ENCODE measurements at regions not wholly inside any gene's neighbourhood (a gene's known extent, or its start where the extent isn't known, plus 50 kb on each side); places are given as distances from the start of the nearest gene placed in this dataset.

DNA sequence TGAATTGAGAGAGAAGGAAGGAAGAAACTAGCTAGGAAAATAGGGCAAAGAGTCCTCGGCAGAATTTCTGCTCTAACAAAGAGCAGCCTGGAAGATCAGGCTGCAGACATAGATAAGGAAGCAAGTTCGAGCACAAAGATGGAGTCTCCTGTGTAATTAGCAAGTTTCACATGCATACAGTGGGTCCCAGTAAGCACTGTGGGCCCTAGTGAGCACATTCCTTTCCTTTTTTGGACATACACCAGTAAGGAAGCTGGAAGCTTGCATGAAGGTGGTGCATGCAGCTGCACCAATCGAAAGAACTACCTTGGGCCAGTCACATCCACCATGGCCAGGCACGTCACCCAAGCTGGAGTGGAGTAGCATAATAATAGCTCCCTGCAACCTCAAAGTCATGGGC, 109.7 kb downstream of the NOL4 start:
- Histone ChIP-seq H3K4me1 (ENCODE audit: control insufficient read depth, low read depth, low read length) (peaks cover 11% of the 10 kb centered on the region), H3K9me3 (ENCODE audit: control insufficient read depth, low read depth, low read length) (no peaks in the 10 kb centered on the region), H3K27me3 (ENCODE audit: control insufficient read depth, insufficient read depth, low read length) (peaks cover 25% of the 10 kb centered on the region), H3K27ac (ENCODE audit: low read length) (no peak overlapping the region), H3K9ac (ENCODE audit: low read length) (no peak overlapping the region), H3K36me3 (ENCODE audit: control insufficient read depth, low read depth, low read length) (no peaks in the 10 kb centered on the region), H3K4me3 (ENCODE audit: low read length) (no peak overlapping the region)

DNA sequence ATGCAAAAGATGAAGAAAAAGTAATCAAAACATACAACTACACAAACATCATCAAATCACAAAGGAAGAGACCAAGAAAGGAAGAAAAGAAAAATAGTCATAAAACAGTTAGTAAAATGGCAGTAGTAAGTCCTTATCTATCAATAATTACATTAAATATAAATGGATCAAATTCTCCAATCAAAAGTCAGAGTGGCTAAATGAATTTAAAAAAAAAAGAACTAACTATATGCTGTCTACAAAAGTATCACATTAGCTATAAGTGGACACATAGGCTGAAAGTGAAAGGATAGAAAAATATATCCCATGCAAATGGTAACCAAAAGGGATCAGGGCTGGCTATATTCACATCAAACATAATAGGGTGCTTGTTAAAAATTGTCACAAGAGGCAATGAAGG, 116.5 kb downstream of the NOL4 start:
- Histone ChIP-seq H3K4me1 (ENCODE audit: control insufficient read depth, low read depth, low read length) (no peaks in the 10 kb centered on the region), H3K27me3 (ENCODE audit: control insufficient read depth, insufficient read depth, low read length) (no peaks in the 10 kb centered on the region), H3K9ac (ENCODE audit: low read length) (no peak overlapping the region), H3K4me3 (ENCODE audit: low read length) (no peak overlapping the region), H3K36me3 (ENCODE audit: control insufficient read depth, low read depth, low read length) (no peaks in the 10 kb centered on the region), H3K27ac (ENCODE audit: low read length) (no peak overlapping the region), H3K9me3 (ENCODE audit: control insufficient read depth, low read depth, low read length) (peaks cover 10% of the 10 kb centered on the region)

DNA sequence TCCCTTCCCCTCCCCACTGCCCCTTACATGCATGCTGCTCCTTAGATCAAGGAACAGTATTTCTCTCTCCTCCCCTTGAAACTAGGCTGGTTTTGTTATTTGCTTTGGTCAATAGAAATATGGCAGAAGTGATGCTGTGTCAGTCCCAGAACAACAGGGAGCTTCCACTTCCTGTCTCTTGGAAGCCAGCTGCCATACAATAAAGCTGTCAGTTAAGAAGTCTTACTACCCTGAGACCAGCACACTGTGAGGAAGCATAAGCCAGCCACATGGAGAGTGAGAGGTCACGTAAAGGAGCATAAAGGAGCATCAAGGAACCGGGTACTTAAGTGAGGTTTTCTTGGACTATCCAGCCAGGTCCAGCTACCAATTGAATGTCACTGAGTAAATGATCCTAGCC, 126.6 kb downstream of the NOL4 start:
- Histone ChIP-seq H3K36me3 (ENCODE audit: control insufficient read depth, low read depth, low read length) (no peaks in the 10 kb centered on the region), H3K9me3 (ENCODE audit: control insufficient read depth, low read depth, low read length) (no peaks in the 10 kb centered on the region), H3K27ac (ENCODE audit: low read length) (no peak overlapping the region), H3K4me3 (ENCODE audit: low read length) (no peak overlapping the region), H3K9ac (ENCODE audit: low read length) (no peak overlapping the region), H3K27me3 (ENCODE audit: control insufficient read depth, insufficient read depth, low read length) (no peaks in the 10 kb centered on the region), H3K4me1 (ENCODE audit: control insufficient read depth, low read depth, low read length) (no peaks in the 10 kb centered on the region)

DNA sequence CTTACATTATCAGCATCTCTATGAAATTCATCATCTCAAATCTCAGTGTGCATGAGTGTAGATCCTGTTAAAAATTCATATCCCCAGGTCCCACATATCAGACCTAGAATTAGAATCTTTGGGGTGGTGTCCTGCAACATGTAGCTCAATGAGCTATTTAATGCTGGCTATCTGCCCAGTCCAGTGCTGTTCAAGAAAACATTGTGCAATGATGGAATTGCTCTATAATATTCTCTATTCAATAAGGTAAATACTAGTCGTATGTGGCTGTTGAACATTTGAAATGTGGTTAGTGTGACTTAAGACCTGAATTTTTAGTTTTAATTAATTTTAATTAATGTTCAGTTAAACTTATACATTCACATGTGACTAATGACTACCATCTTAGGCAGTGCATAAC, 127.4 kb downstream of the NOL4 start:
- H3K36me3 ChIP-seq (ENCODE audit: control insufficient read depth, low read depth, low read length), result no peaks in the 10 kb centered on the region
- no peaks in the 10 kb centered on the region for H3K9me3 ChIP-seq (ENCODE audit: control insufficient read depth, low read depth, low read length)
- H3K4me3 ChIP-seq (ENCODE audit: low read length), result no peak overlapping the region
- no peak overlapping the region for H3K9ac ChIP-seq (ENCODE audit: low read length)
- no peak overlapping the region for H3K27ac ChIP-seq (ENCODE audit: low read length)
- H3K27me3 ChIP-seq (ENCODE audit: control insufficient read depth, insufficient read depth, low read length), result no peaks in the 10 kb centered on the region
- H3K4me1 ChIP-seq (ENCODE audit: control insufficient read depth, low read depth, low read length), result no peaks in the 10 kb centered on the region

DNA sequence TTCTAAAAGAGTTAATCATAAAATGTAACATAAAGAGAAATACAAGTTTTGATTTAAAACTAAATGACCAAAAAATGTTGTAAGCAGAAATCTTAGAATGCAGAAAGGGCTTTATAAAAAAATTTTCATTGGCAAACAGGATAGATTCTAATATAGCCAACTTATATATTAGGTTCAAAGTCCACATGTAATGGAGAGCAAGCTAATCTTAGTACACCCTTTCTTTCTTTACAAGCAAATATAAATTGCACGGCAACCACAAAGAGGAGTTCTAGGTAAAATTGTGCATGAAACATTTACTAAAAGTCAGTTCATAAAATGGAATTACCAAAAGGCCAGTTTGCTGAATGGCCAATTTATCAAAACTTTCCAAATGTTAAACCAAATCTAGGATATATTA, 130.6 kb downstream of the NOL4 start:
- no peak overlapping the region for H3K27ac ChIP-seq (ENCODE audit: low read length)
- no peaks in the 10 kb centered on the region for H3K27me3 ChIP-seq (ENCODE audit: control insufficient read depth, insufficient read depth, low read length)
- H3K4me3 ChIP-seq (ENCODE audit: low read length), result no peak overlapping the region
- H3K36me3 ChIP-seq (ENCODE audit: control insufficient read depth, low read depth, low read length), result no peaks in the 10 kb centered on the region
- H3K4me1 ChIP-seq (ENCODE audit: control insufficient read depth, low read depth, low read length), result no peaks in the 10 kb centered on the region
- H3K9me3 ChIP-seq (ENCODE audit: control insufficient read depth, low read depth, low read length), result no peaks in the 10 kb centered on the region
- no peak overlapping the region for H3K9ac ChIP-seq (ENCODE audit: low read length)

DNA sequence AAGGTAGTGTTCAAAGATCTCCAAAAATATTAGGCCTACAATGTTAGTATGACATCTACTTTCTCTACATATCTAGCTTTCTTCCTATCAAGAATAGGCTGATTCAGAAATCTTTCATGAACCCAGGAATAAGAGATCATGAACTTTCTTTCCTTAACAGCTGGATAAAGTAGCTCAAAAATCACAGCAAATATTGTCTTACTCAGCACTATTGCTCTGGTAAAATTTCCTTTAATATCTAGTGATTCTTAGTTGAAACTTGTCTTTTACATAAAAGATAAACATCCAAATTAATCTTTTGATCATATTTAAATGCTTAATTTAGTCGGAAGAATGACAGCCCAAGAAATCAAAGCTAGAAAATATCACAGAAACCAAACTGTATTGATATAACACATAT, 131.9 kb downstream of the NOL4 start:
- H3K36me3 ChIP-seq (ENCODE audit: control insufficient read depth, low read depth, low read length), result no peaks in the 10 kb centered on the region
- H3K27ac ChIP-seq (ENCODE audit: low read length), result no peak overlapping the region
- H3K4me1 ChIP-seq (ENCODE audit: control insufficient read depth, low read depth, low read length), result no peaks in the 10 kb centered on the region
- H3K9ac ChIP-seq (ENCODE audit: low read length), result no peak overlapping the region
- H3K4me3 ChIP-seq (ENCODE audit: low read length), result no peak overlapping the region
- H3K9me3 ChIP-seq (ENCODE audit: control insufficient read depth, low read depth, low read length), result no peaks in the 10 kb centered on the region
- no peaks in the 10 kb centered on the region for H3K27me3 ChIP-seq (ENCODE audit: control insufficient read depth, insufficient read depth, low read length)

DNA sequence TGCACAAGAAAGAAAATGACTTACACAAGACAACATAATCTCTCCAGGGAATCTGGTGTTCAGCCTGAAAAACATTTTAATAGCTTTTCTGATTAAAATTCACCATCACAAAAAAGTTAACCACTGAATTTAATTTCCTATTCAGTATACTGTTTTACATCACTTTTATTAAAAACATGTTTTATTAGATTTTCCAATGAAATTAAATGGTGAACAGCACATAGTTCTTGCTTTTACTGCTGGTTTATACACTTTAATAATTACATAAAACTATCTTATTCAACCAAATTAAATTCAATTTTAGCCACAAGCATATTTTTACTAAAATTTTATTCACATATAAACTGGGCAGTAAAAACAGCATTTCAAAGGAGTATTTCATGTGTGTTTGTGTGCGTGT, 138.3 kb downstream of the NOL4 start:
- Histone ChIP-seq H3K27ac (ENCODE audit: low read length) (no peak overlapping the region), H3K27me3 (ENCODE audit: control insufficient read depth, insufficient read depth, low read length) (no peaks in the 10 kb centered on the region), H3K4me1 (ENCODE audit: control insufficient read depth, low read depth, low read length) (no peaks in the 10 kb centered on the region)

DNA sequence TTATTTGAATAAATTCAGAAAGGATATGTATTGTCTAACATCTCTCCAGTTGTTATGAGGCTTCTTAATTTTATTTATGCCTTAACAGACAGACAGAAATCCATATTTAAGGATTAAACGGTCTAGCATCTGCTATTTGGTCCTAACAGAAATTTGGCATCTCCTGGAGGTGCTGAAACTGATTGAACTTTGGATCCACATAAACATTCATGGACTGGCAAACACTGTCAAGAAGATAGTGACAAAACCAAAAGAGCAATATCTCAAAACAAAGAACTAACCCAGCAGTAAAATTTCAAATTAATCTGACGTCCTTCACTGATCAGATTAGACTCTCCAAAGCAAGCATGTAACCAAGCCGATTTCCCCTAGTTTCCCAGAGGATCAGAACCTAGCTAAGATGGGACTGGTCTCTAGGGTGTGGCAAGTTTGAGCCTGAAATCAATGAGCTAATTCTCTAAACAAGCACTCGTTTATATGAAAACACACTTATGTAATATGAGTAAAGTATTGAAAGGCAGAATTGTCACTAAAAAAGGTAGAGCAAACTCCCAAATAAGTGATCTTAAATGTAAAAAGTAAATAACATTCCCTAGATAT, 139.5 kb downstream of the NOL4 start:
- no peak overlapping the region for H3K4me3 ChIP-seq (ENCODE audit: low read length)
- H3K9me3 ChIP-seq (ENCODE audit: control insufficient read depth, low read depth, low read length), result no peaks in the 10 kb centered on the region
- H3K27me3 ChIP-seq (ENCODE audit: control insufficient read depth, insufficient read depth, low read length), result no peaks in the 10 kb centered on the region
- no peak overlapping the region for H3K9ac ChIP-seq (ENCODE audit: low read length)
- no peaks in the 10 kb centered on the region for H3K4me1 ChIP-seq (ENCODE audit: control insufficient read depth, low read depth, low read length)
- no peak overlapping the region for H3K27ac ChIP-seq (ENCODE audit: low read length)
- H3K36me3 ChIP-seq (ENCODE audit: control insufficient read depth, low read depth, low read length), result no peaks in the 10 kb centered on the region

More for the DNA sequence above, 138.3 kb downstream of the NOL4 start:
- H3K4me3 ChIP-seq (ENCODE audit: low read length), result no peak overlapping the region
- H3K9ac ChIP-seq (ENCODE audit: low read length), result no peak overlapping the region
- H3K36me3 ChIP-seq (ENCODE audit: control insufficient read depth, low read depth, low read length), result no peaks in the 10 kb centered on the region
- H3K9me3 ChIP-seq (ENCODE audit: control insufficient read depth, low read depth, low read length), result no peaks in the 10 kb centered on the region

DNA sequence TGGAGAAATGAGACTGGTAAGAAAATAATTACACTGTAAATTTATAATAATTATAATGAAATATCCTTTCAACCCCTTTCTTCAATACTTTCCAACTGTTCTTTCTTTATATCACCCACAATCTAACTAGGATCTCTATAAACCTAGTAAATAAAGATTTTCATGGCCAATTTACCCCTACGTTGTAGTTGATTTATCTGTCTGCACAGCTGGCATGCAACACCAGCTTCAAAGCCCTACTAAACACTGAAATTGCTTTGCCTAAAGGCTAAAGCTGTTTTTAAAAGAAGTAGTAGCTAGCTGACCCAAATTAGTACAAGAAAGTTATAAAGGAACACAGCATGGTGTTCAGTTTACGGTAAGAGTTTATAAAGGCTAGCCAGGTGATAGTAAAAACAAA, 140.1 kb downstream of the NOL4 start:
- no peak overlapping the region for H3K27ac ChIP-seq (ENCODE audit: low read length)
- H3K4me1 ChIP-seq (ENCODE audit: control insufficient read depth, low read depth, low read length), result no peaks in the 10 kb centered on the region
- H3K9me3 ChIP-seq (ENCODE audit: control insufficient read depth, low read depth, low read length), result no peaks in the 10 kb centered on the region
- no peak overlapping the region for H3K9ac ChIP-seq (ENCODE audit: low read length)
- H3K4me3 ChIP-seq (ENCODE audit: low read length), result no peak overlapping the region
- H3K36me3 ChIP-seq (ENCODE audit: control insufficient read depth, low read depth, low read length), result no peaks in the 10 kb centered on the region
- no peaks in the 10 kb centered on the region for H3K27me3 ChIP-seq (ENCODE audit: control insufficient read depth, insufficient read depth, low read length)

DNA sequence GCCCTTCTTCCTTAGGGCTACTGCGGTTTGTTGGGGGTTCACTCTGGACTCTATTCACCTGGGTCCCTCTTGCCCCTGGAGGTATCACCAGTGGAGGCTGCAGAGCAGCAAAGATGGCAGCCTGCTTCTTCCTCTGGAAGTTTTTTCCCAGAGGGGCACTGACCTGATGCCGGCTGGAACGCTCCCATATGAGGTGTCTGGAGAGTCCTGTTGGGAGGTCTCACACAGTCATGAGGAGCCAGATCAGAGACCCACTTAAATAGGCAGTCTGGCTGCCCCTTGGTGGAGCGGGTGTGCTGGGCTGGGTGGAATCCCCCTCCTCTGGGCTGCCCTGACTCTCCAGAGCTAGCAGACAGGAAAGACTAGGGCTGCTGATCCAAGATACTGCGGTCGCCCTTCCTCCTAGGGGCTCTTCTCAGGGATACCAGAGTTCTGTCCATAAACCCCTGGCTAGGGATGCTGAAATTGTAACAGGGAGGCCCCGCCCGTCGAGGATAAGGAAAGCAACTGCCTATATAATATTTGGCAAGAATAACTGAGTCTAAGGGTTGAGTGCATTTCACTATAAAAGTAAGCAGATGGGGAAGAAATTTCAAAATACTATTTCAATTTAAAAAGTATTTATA, 140.7 kb downstream of the NOL4 start:
- Histone ChIP-seq H3K9ac (ENCODE audit: low read length) (no peak overlapping the region), H3K9me3 (ENCODE audit: control insufficient read depth, low read depth, low read length) (no peaks in the 10 kb centered on the region), H3K4me3 (ENCODE audit: low read length) (no peak overlapping the region), H3K36me3 (ENCODE audit: control insufficient read depth, low read depth, low read length) (no peaks in the 10 kb centered on the region), H3K4me1 (ENCODE audit: control insufficient read depth, low read depth, low read length) (no peaks in the 10 kb centered on the region), H3K27me3 (ENCODE audit: control insufficient read depth, insufficient read depth, low read length) (no peaks in the 10 kb centered on the region), H3K27ac (ENCODE audit: low read length) (no peak overlapping the region)

DNA sequence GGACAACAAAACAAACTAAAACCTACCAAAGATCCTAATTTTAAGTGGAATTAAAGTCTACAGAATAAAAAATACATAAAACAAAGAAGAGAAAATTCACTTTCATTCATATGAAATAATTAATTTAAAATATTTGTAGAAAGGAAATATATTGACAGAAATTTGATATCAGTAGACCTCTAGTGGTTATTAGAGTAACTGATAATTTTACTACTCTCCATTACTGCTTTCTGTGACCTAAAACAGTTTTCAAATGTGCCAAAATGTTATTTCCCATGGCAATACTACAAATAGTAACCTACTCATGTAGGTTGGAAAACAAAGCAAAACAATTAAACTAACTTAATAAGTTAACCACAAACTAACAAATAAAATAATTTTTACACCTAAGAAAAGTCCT, 147.1 kb downstream of the NOL4 start:
- Histone ChIP-seq H3K4me3 (ENCODE audit: low read length) (no peak overlapping the region), H3K4me1 (ENCODE audit: control insufficient read depth, low read depth, low read length) (no peaks in the 10 kb centered on the region), H3K36me3 (ENCODE audit: control insufficient read depth, low read depth, low read length) (no peaks in the 10 kb centered on the region), H3K9me3 (ENCODE audit: control insufficient read depth, low read depth, low read length) (no peaks in the 10 kb centered on the region), H3K9ac (ENCODE audit: low read length) (no peak overlapping the region), H3K27me3 (ENCODE audit: control insufficient read depth, insufficient read depth, low read length) (no peaks in the 10 kb centered on the region), H3K27ac (ENCODE audit: low read length) (no peak overlapping the region)
